Activated T-cell treated with anti-CD3 and anti-CD28 coated beads, Interleukin-2, amount 50 U/mL, for 4 hours (primary cell): ENCODE measurements at regions not wholly inside any gene's neighbourhood (a gene's known extent, or its start where the extent isn't known, plus 50 kb on each side); places are given as distances from the start of the nearest gene placed in this dataset.
"Not testable (repeated sequence)": the region's sequence is repeated elsewhere in the genome, so short reads cannot be mapped to it uniquely, and the experiment has no call there.

Experiments used
- ATAC-seq, 2 donors: fragments of 200-7000 bp; cut with Tn5 transposase; one replicate each; pipeline ENCODE4 v1.10.0; 2021
- DNase-seq: peaks from one replicate; pipeline ENCODE4 v3.0.0-alpha.2; 2020
- H3K27me3 Mint-ChIP-seq: one replicate; pipeline ENCODE4 v1.8.0; 2021; ENCODE audit warnings: low read depth, mixed read lengths
- H3K36me3 Mint-ChIP-seq: one replicate; pipeline ENCODE4 v1.8.0; 2022; ENCODE audit warnings: mixed read lengths; ENCODE audit not compliant: insufficient read depth
- H3K4me1 Mint-ChIP-seq: one replicate; pipeline ENCODE4 v1.8.0; 2021; ENCODE audit warnings: low read depth, mixed read lengths
- H3K4me3 Mint-ChIP-seq: one replicate; pipeline ENCODE4 v1.8.0; 2021; ENCODE audit warnings: mild to moderate bottlenecking, moderate library complexity, mixed read lengths
- H3K9me3 Mint-ChIP-seq: one replicate; pipeline ENCODE4 v1.8.0; 2021; ENCODE audit warnings: mixed read lengths

- Mint-ChIP-seq H3K4me3 (peak overlapping the region; percentile 1), H3K4me1 (peaks cover 31% of the 10 kb centered on the region)
- DNase-seq (peak; percentile 39), ATAC-seq (peak; percentile 94 to 97)
- H3K36me3 Mint-ChIP-seq, H3K27me3 Mint-ChIP-seq, H3K9me3 Mint-ChIP-seq: not testable (repeated sequence)
These were observed 74.0 kb upstream of the THOC3 start for GRCh38 chr5:176042020-176042658.

GRCh38 chr5:176043252-176043829 is 75.2 kb upstream of the THOC3 start:
- H3K4me1 Mint-ChIP-seq = peaks cover 27% of the 10 kb centered on the region
- not testable (repeated sequence) for DNase-seq, H3K36me3 Mint-ChIP-seq, H3K9me3 Mint-ChIP-seq, H3K27me3 Mint-ChIP-seq, ATAC-seq, H3K4me3 Mint-ChIP-seq

- H3K36me3 Mint-ChIP-seq, ATAC-seq, DNase-seq, H3K4me3 Mint-ChIP-seq, H3K27me3 Mint-ChIP-seq, H3K9me3 Mint-ChIP-seq: not testable (repeated sequence)
- peaks cover 26% of the 10 kb centered on the region for H3K4me1 Mint-ChIP-seq
These were observed 75.9 kb upstream of the THOC3 start for GRCh38 chr5:176043986-176044385.

GRCh38 chr5:176044431-176044830 is 76.3 kb upstream of the THOC3 start:
- not testable (repeated sequence) for DNase-seq, H3K27me3 Mint-ChIP-seq, H3K4me3 Mint-ChIP-seq, H3K36me3 Mint-ChIP-seq, ATAC-seq, H3K9me3 Mint-ChIP-seq
- peaks cover 26% of the 10 kb centered on the region for H3K4me1 Mint-ChIP-seq

GRCh38 chr5:176045442-176045841 is 77.3 kb upstream of the THOC3 start:
- peak; percentile 24 for DNase-seq
- not testable (repeated sequence) for H3K36me3 Mint-ChIP-seq, H3K4me3 Mint-ChIP-seq, ATAC-seq, H3K9me3 Mint-ChIP-seq, H3K27me3 Mint-ChIP-seq
- peaks cover 17% of the 10 kb centered on the region for H3K4me1 Mint-ChIP-seq

- not testable (repeated sequence) for H3K36me3 Mint-ChIP-seq, H3K9me3 Mint-ChIP-seq, ATAC-seq, DNase-seq, H3K27me3 Mint-ChIP-seq, H3K4me3 Mint-ChIP-seq, H3K4me1 Mint-ChIP-seq
These were observed 80.6 kb upstream of the THOC3 start for GRCh38 chr5:176048671-176049070.

- H3K4me1 Mint-ChIP-seq, H3K36me3 Mint-ChIP-seq, H3K9me3 Mint-ChIP-seq, H3K27me3 Mint-ChIP-seq, DNase-seq: not testable (repeated sequence)
- peak overlapping the region; percentile 29 for H3K4me3 Mint-ChIP-seq
- ATAC-seq = peak; percentile 94 to 98
These were observed 92.6 kb upstream of the THOC3 start for GRCh38 chr5:176060472-176061268.

GRCh38 chr5:176061269-176061622 is 93.1 kb upstream of the THOC3 start:
- H3K9me3 Mint-ChIP-seq, ATAC-seq, H3K27me3 Mint-ChIP-seq, DNase-seq, H3K36me3 Mint-ChIP-seq, H3K4me1 Mint-ChIP-seq: not testable (repeated sequence)
- peak overlapping the region; percentile 29 for H3K4me3 Mint-ChIP-seq

- H3K4me3 Mint-ChIP-seq, DNase-seq, H3K4me1 Mint-ChIP-seq: not testable (repeated sequence)
These were observed 93.5 kb upstream of the THOC3 start for GRCh38 chr5:176061660-176062059.

GRCh38 chr5:176066262-176066945 is 98.3 kb upstream of the THOC3 start:
- not testable (repeated sequence) for DNase-seq, H3K4me3 Mint-ChIP-seq, H3K36me3 Mint-ChIP-seq, ATAC-seq, H3K4me1 Mint-ChIP-seq, H3K9me3 Mint-ChIP-seq, H3K27me3 Mint-ChIP-seq

More at GRCh38 chr5:176061660-176062059, 93.5 kb upstream of the THOC3 start:
- not testable (repeated sequence) for H3K9me3 Mint-ChIP-seq, H3K36me3 Mint-ChIP-seq, H3K27me3 Mint-ChIP-seq, ATAC-seq

- H3K4me3 Mint-ChIP-seq, H3K4me1 Mint-ChIP-seq, H3K36me3 Mint-ChIP-seq, H3K9me3 Mint-ChIP-seq, ATAC-seq, DNase-seq, H3K27me3 Mint-ChIP-seq: not testable (repeated sequence)
These were observed 99.0 kb upstream of the THOC3 start for GRCh38 chr5:176067162-176067561.

- H3K4me3 Mint-ChIP-seq, DNase-seq, H3K27me3 Mint-ChIP-seq, H3K36me3 Mint-ChIP-seq, H3K4me1 Mint-ChIP-seq, H3K9me3 Mint-ChIP-seq: not testable (repeated sequence)
- peak; percentile 82 to 84 for ATAC-seq
These were observed 99.8 kb upstream of the THOC3 start for GRCh38 chr5:176067948-176068347.

- ATAC-seq, H3K4me1 Mint-ChIP-seq, H3K27me3 Mint-ChIP-seq, H3K9me3 Mint-ChIP-seq, H3K4me3 Mint-ChIP-seq, H3K36me3 Mint-ChIP-seq, DNase-seq: not testable (repeated sequence)
These were observed 106.0 kb upstream of the THOC3 start for GRCh38 chr5:176073996-176074571.

GRCh38 chr5:176083717-176084116 is 115.6 kb upstream of the THOC3 start:
- H3K36me3 Mint-ChIP-seq, H3K4me1 Mint-ChIP-seq, DNase-seq, H3K27me3 Mint-ChIP-seq, H3K9me3 Mint-ChIP-seq, H3K4me3 Mint-ChIP-seq, ATAC-seq: not testable (repeated sequence)
